ENCODE measurements at regions not wholly inside any gene's neighbourhood (a gene's known extent, or its start where the extent isn't known, plus 50 kb on each side); places are given as distances from the start of the nearest gene placed in this dataset.
A peak's percentile ranks its signal among the peaks of the same experiment; 100 is the strongest.
"Not testable (repeated sequence)": the region's sequence is repeated elsewhere in the genome, so short reads cannot be mapped to it uniquely, and the experiment has no call there.

- DNase-seq, result no peak
Measured at GRCh38 chr5:35561396-35561795, 56.3 kb upstream of the SPEF2 start.

GRCh38 chr5:35557748-35558147 is 59.9 kb upstream of the SPEF2 start:
- no peak for DNase-seq

- DNase-seq, result no peak
Measured at GRCh38 chr5:35557199-35557598, 60.5 kb upstream of the SPEF2 start.

- DNase-seq, result no peak
Measured at GRCh38 chr5:35554016-35554415, 63.6 kb upstream of the SPEF2 start.

- no peak for DNase-seq
Measured at GRCh38 chr5:35545190-35545589, 72.5 kb upstream of the SPEF2 start.

- no peak for DNase-seq
Measured at GRCh38 chr5:35543408-35543807, 74.3 kb upstream of the SPEF2 start.

GRCh38 chr5:35540002-35540401 is 77.7 kb upstream of the SPEF2 start:
- DNase-seq, result no peak

- no peak for DNase-seq
Measured at GRCh38 chr5:35538198-35538931, 79.3 kb upstream of the SPEF2 start.

GRCh38 chr5:35533156-35533555 is 84.5 kb upstream of the SPEF2 start:
- no peak for DNase-seq

- not testable (repeated sequence) for DNase-seq
Measured at GRCh38 chr5:35531553-35531952, 86.1 kb upstream of the SPEF2 start.

- peak; percentile 48 for DNase-seq
Measured at GRCh38 chr5:35518104-35518503, 99.6 kb upstream of the SPEF2 start.

GRCh38 chr5:35516271-35516670 is 101.4 kb upstream of the SPEF2 start:
- no peak for DNase-seq

- DNase-seq, result no peak
Measured at GRCh38 chr5:35513612-35514011, 104.1 kb upstream of the SPEF2 start.

GRCh38 chr5:35502206-35502605 is 115.5 kb upstream of the SPEF2 start:
- no peak for DNase-seq

- DNase-seq, result no peak
Measured at GRCh38 chr5:35488791-35489190, 128.9 kb upstream of the SPEF2 start.

- DNase-seq, result no peak
Measured at GRCh38 chr5:35488055-35488454, 129.6 kb upstream of the SPEF2 start.

GRCh38 chr5:35487233-35488025 is 130.2 kb upstream of the SPEF2 start:
- no peak for DNase-seq

GRCh38 chr5:35485487-35485886 is 132.2 kb upstream of the SPEF2 start:
- DNase-seq, result no peak

- DNase-seq, result no peak
Measured at GRCh38 chr5:35484241-35484640, 133.4 kb upstream of the SPEF2 start.

GRCh38 chr5:35483780-35484179 is 133.9 kb upstream of the SPEF2 start:
- DNase-seq, result no peak

GRCh38 chr5:35483191-35483590 is 134.5 kb upstream of the SPEF2 start:
- no peak for DNase-seq

GRCh38 chr5:35482167-35482755 is 135.4 kb upstream of the SPEF2 start:
- no peak for DNase-seq

- DNase-seq, result no peak
Measured at GRCh38 chr5:35478856-35479682, 138.6 kb upstream of the SPEF2 start.
